GM12865 (cell line): ENCODE measurements at regions not wholly inside any gene's neighbourhood (a gene's known extent, or its start where the extent isn't known, plus 50 kb on each side); places are given as distances from the start of the nearest gene placed in this dataset.
"Not testable (repeated sequence)": the region's sequence is repeated elsewhere in the genome, so short reads cannot be mapped to it uniquely, and the experiment has no call there.

Experiments used
- DNase-seq: peaks from one replicate; pipeline ENCODE4 v3.0.0; 2010; ENCODE audit warnings: low read depth
- H3K4me3 ChIP-seq: 2 replicates; pipeline ENCODE4 v1.5.1; 2011; ENCODE audit warnings: mild to moderate bottlenecking, low read depth, low read length, control low read depth
- TF ChIP-seq, protein P1 (sequence below): IDR thresholded peaks from 2 replicates; pipeline ENCODE4 v1.5.1; 2011; ENCODE audit warnings: low read length, control low read depth, low read depth, inconsistent platforms; ENCODE audit not compliant: insufficient read depth; ENCODE audit errors: missing control alignments

DNA sequence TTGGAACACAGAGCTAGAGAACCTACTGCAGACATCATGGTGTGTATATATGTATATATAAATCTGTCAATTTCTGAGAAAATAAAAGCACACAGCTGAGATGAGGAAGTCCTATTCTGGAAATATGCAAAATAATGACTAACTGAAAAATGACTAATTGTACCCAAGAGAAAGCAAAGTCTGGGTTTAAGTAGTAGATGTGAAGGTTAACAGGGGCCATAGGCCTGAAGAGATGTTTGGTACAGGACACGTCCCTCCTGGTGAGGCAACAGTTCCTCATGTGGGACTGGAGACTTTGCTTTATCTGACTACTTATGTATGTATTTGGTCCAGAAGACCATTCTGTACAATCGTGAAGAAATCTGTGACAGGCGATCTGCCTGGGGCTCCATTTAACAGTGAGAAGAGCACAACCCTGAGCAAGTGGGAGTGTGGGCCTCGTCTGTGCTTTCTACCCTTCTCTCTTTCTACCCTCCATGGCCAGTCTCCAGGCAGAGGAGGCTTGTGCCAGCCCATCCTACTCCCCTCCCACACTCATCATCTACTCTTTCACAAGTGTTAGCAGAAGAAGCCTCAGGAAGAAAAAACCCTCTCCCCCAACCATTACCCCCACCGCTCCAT is 67.5 kb downstream of the SLC41A2 start:
- H3K4me3 ChIP-seq, result no peak overlapping the region
- TF ChIP-seq, protein P1, sequence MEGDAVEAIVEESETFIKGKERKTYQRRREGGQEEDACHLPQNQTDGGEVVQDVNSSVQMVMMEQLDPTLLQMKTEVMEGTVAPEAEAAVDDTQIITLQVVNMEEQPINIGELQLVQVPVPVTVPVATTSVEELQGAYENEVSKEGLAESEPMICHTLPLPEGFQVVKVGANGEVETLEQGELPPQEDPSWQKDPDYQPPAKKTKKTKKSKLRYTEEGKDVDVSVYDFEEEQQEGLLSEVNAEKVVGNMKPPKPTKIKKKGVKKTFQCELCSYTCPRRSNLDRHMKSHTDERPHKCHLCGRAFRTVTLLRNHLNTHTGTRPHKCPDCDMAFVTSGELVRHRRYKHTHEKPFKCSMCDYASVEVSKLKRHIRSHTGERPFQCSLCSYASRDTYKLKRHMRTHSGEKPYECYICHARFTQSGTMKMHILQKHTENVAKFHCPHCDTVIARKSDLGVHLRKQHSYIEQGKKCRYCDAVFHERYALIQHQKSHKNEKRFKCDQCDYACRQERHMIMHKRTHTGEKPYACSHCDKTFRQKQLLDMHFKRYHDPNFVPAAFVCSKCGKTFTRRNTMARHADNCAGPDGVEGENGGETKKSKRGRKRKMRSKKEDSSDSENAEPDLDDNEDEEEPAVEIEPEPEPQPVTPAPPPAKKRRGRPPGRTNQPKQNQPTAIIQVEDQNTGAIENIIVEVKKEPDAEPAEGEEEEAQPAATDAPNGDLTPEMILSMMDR, result no peak
- peak; percentile 4 for DNase-seq

- TF ChIP-seq, protein P1, result no peak
- no peak overlapping the region for H3K4me3 ChIP-seq
- no peak for DNase-seq
These were observed 68.4 kb downstream of the SLC41A2 start for GRCh38 chr12:104889735-104890134.

GRCh38 chr12:104888892-104889291 is 69.2 kb downstream of the SLC41A2 start:
- DNase-seq, result no peak
- TF ChIP-seq, protein P1, result no peak
- H3K4me3 ChIP-seq, result no peak overlapping the region

- no peak overlapping the region for H3K4me3 ChIP-seq
- TF ChIP-seq, protein P1, result no peak
- DNase-seq, result no peak
These were observed 69.6 kb downstream of the SLC41A2 start for GRCh38 chr12:104888481-104888880.

- TF ChIP-seq, protein P1, result no peak
These were observed 70.6 kb downstream of the SLC41A2 start for GRCh38 chr12:104887452-104887851.

DNA sequence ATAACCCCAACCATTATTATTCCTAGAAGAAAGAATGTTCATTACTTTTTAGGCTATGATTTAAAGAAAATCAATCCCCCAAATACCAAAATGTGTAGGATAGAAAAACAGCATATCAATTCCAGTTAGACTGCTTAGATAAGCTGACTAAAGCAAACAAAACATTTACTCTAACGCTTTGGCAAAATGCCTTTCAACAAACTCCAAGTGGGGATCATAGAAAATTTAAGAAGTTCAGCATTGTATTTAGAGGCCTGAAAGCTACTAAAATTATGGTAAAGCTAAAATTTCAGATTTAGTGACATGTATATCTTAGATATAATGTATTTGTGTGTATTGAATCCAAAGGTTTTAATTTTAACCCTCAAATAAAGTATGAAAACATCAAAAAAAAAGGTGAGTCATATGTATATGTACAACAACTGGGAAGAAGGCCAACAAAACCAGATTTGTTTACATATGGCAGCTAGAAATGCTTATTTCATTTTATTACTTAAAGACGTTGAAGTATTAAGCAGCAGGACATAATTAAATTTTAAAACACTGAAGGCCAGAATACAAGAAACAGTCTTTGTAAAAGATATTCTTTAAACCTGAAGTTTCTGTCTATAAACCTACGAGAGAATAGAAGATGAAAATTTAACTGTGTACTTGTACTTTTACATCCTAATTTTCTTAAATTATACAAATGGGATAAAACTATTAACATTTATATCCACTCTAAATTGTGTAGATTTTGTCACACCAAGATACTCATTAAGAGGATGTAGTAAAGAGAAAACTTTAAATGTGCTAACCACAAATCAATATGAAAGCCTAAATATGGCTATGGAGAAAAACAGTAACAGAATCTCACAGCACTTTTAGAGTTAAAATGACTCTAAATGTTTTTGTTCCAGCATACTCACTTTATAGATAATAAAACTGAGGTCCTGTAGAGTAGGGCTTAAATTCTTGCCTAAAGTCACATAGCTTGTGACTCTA is 71.4 kb downstream of the SLC41A2 start:
- TF ChIP-seq, protein P1, result no peak
- no peak for DNase-seq
- H3K4me3 ChIP-seq, result no peak overlapping the region

More at GRCh38 chr12:104887452-104887851, 70.6 kb downstream of the SLC41A2 start:
- no peak for DNase-seq
- no peak overlapping the region for H3K4me3 ChIP-seq

DNA sequence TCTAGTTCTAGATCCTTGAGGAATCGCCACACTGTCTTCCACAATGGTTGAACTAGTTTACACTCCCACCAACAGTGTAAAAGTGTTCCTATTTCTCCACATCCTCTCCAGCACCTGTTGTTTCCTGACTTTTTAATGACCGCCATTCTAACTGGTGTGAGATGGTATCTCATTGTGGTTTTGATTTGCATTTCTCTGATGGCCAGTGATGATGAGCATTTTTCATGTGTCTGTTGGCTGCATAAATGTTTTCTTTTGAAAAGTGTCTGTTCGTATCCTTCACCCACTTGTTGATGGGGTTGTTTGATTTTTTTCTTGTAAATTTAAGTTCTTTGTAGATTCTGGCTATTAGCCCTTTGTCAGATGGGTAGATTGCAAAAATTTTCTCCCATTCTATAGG is 79.2 kb downstream of the SLC41A2 start:
- not testable (repeated sequence) for DNase-seq, H3K4me3 ChIP-seq
